PC-9 (cell line): ENCODE measurements at regions not wholly inside any gene's neighbourhood (a gene's known extent, or its start where the extent isn't known, plus 50 kb on each side); places are given as distances from the start of the nearest gene placed in this dataset.

Source experiments
- BruUV-seq: library from RNA; stranded (reverse); fragments of 400-500 nt; replicated peaks from 2 replicates; lab custom pipeline; 2021; lab: Mats Ljungman, UMichigan
- CTCF ChIA-PET: fragments of 300-600 bp; sonication (Branson Sonifier 250); formaldehyde crosslinking; loops from one replicate; lab custom pipeline; 2022; ENCODE audit warnings: antibody characterized with exemption; lab: Charles Lee
- POLR2A ChIA-PET: fragments of 300-600 bp; sonication (Branson Sonifier 250); formaldehyde crosslinking; loops from one replicate; lab custom pipeline; 2022; ENCODE audit warnings: antibody characterized with exemption; ENCODE audit not compliant: unreplicated experiment; lab: Charles Lee
- DNase-seq, 2 experiments: peaks; one replicate each; pipeline versions ENCODE4 v3.0.0 to v3.0.0-alpha.2; 2015 to 2022; ENCODE audit warnings: mixed read lengths in 1 of 2
- H2AFZ ChIP-seq: fragments of 200-600 bp; sonication (generic); 2 replicates; pipeline ENCODE4 v1.8.1; 2017; ENCODE audit warnings: antibody characterized with exemption
- H3F3A ChIP-seq: fragments of 200-600 bp; sonication (generic); 2 replicates; pipeline ENCODE4 v1.8.1; 2017; ENCODE audit warnings: antibody characterized with exemption, mild to moderate bottlenecking, low read depth; ENCODE audit not compliant: insufficient read depth
- H3K27ac ChIP-seq: fragments of 200-600 bp; sonication (generic); 2 replicates; pipeline ENCODE4 v1.6.1; 2016; ENCODE audit warnings: mixed run types
- H3K27me3 ChIP-seq: fragments of 200-600 bp; sonication (generic); 2 replicates; pipeline ENCODE4 v1.6.1; 2016; ENCODE audit warnings: low read depth, mixed run types; ENCODE audit not compliant: insufficient read depth
- H3K36me3 ChIP-seq: fragments of 200-600 bp; sonication (generic); 2 replicates; pipeline ENCODE4 v1.6.1; 2016; ENCODE audit warnings: low read depth, mixed run types
- H3K4me1 ChIP-seq: fragments of 200-600 bp; sonication (generic); replicated peaks from 2 replicates; pipeline ENCODE4 v1.6.1; 2016; ENCODE audit warnings: mixed run types; ENCODE audit not compliant: insufficient read depth
- H3K4me2 ChIP-seq: fragments of 200-600 bp; sonication (generic); 2 replicates; pipeline ENCODE4 v1.6.1; 2017; ENCODE audit warnings: mixed run types
- H3K4me3 ChIP-seq: fragments of 200-600 bp; sonication (generic); 2 replicates; pipeline ENCODE4 v1.6.1; 2016; ENCODE audit warnings: mixed run types
- H3K79me2 ChIP-seq: fragments of 200-600 bp; sonication (generic); 2 replicates; pipeline ENCODE4 v1.6.1; 2017; ENCODE audit warnings: low read depth, mixed run types
- H3K9me2 ChIP-seq: fragments of 200-600 bp; sonication (generic); 2 replicates; pipeline ENCODE4 v1.8.1; 2017; ENCODE audit warnings: mild to moderate bottlenecking; ENCODE audit not compliant: insufficient read depth
- H3K9me3 ChIP-seq: fragments of 200-600 bp; sonication (generic); 2 replicates; pipeline ENCODE4 v1.8.1; 2016; ENCODE audit warnings: low read depth; ENCODE audit not compliant: insufficient read depth
- H4K20me1 ChIP-seq: fragments of 200-600 bp; sonication (generic); 2 replicates; pipeline ENCODE4 v1.8.1; 2017; ENCODE audit not compliant: insufficient read depth
- CTCF ChIP-seq: fragments of 200-600 bp; sonication (generic); conservative IDR thresholded peaks from 2 replicates; pipeline ENCODE4 v1.6.1; 2017; ENCODE audit warnings: mixed run types, antibody characterized with exemption, mild to moderate bottlenecking, moderate library complexity
- EZH2 ChIP-seq: fragments of 200-600 bp; sonication (generic); IDR thresholded peaks from 2 replicates; pipeline ENCODE4 v1.8.0; 2017; ENCODE audit warnings: antibody characterized with exemption, low read depth
- intact Hi-C: fragments of 100-400 bp; cut with micrococcal nuclease; formaldehyde crosslinking; loops from one replicate; pipeline ENCODE4 v1.10.0; 2022; ENCODE audit not compliant: unreplicated experiment

- BruUV-seq, result no TSS peak
- no peaks in the 10 kb centered on the region for H4K20me1 ChIP-seq
- H3K4me1 ChIP-seq, result no peaks in the 10 kb centered on the region
- H2AFZ ChIP-seq, result no peak overlapping the region
- TF ChIP-seq EZH2 (no peak), CTCF (no peak)
- no peak for DNase-seq
- H3K27me3 ChIP-seq, result no peaks in the 10 kb centered on the region
- H3K79me2 ChIP-seq, result no peaks in the 10 kb centered on the region
- no peaks in the 10 kb centered on the region; the same call in 1 of the 2 replicates for H3K9me3 ChIP-seq
- POLR2A ChIA-PET, result no interaction called here
- no peak overlapping the region for H3K4me2 ChIP-seq
- CTCF ChIA-PET, result no interaction called here
- H3F3A ChIP-seq, result no peaks in the 10 kb centered on the region
- no peak overlapping the region for H3K4me3 ChIP-seq
- intact Hi-C loops, result no loop called here
- H3K9me2 ChIP-seq, result no peaks in the 10 kb centered on the region
- H3K27ac ChIP-seq, result no peak overlapping the region
- no peaks in the 10 kb centered on the region for H3K36me3 ChIP-seq
Measured at GRCh38 chrX:69015564-69016292, 149.5 kb downstream of the PJA1 start.

- Histone ChIP-seq H4K20me1 (no peaks in the 10 kb centered on the region), H3K4me2 (no peak overlapping the region), H3F3A (no peaks in the 10 kb centered on the region), H3K27me3 (no peaks in the 10 kb centered on the region), H3K79me2 (no peaks in the 10 kb centered on the region), H3K9me3 (no peaks in the 10 kb centered on the region; the same call in 1 of the 2 replicates), H3K4me3 (no peak overlapping the region), H3K27ac (no peak overlapping the region), H3K4me1 (no peaks in the 10 kb centered on the region), H2AFZ (no peak overlapping the region), H3K9me2 (no peaks in the 10 kb centered on the region), H3K36me3 (no peaks in the 10 kb centered on the region)
- BruUV-seq, result no TSS peak
- no peak for DNase-seq
- CTCF ChIA-PET, result no interaction called here
- POLR2A ChIA-PET, result no interaction called here
- intact Hi-C loops, result no loop called here
- TF ChIP-seq EZH2 (no peak), CTCF (no peak)
Measured at GRCh38 chrX:69015156-69015555, 150.1 kb downstream of the PJA1 start.

GRCh38 chrX:69014200-69014599 is 151.1 kb downstream of the PJA1 start:
- no TSS peak for BruUV-seq
- CTCF ChIA-PET, result no interaction called here

More at GRCh38 chrX:69014200-69014599, 151.1 kb downstream of the PJA1 start:
- intact Hi-C loops, result no loop called here
- Histone ChIP-seq H4K20me1 (no peaks in the 10 kb centered on the region), H3K79me2 (no peaks in the 10 kb centered on the region), H3F3A (no peaks in the 10 kb centered on the region), H3K9me2 (no peaks in the 10 kb centered on the region), H3K9me3 (no peaks in the 10 kb centered on the region; the same call in 1 of the 2 replicates), H3K4me2 (no peak overlapping the region), H3K36me3 (no peaks in the 10 kb centered on the region), H3K27ac (no peak overlapping the region), H2AFZ (no peak overlapping the region), H3K4me1 (no peaks in the 10 kb centered on the region), H3K4me3 (no peak overlapping the region), H3K27me3 (no peaks in the 10 kb centered on the region)
- DNase-seq, result no peak
- TF ChIP-seq CTCF (no peak), EZH2 (no peak)
- POLR2A ChIA-PET, result no interaction called here
